GM19395 (cell line): ENCODE measurements at regions not wholly inside any gene's neighbourhood (a gene's known extent, or its start where the extent isn't known, plus 50 kb on each side); places are given as distances from the start of the nearest gene placed in this dataset.

Source experiments
- ATAC-seq: cut with Tn5 transposase; IDR thresholded peaks from one replicate; pipeline ENCODE4 v1.9.1; 2021; ENCODE audit warnings: mild to moderate bottlenecking, moderate library complexity; ENCODE audit not compliant: unreplicated experiment

DNA sequence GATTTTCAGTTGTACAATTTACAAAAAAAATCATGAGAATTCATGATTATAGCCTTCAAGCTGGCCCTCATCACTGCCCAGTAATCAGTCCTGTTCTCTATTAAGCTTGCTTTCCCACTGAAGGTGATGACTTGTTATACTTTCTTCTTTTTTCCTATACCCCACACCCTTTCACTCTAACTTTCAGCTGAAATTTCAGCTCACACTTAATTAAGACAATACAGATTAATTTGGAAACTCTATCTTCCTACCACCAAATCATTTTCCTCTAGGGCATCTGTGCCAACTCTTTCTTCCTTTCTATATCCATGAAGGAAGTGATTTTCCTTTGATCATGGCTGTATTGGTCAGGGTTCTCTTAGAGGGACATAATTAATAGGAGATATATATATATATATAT, 449.9 kb downstream of the CD109 start:
- no peak for ATAC-seq

DNA sequence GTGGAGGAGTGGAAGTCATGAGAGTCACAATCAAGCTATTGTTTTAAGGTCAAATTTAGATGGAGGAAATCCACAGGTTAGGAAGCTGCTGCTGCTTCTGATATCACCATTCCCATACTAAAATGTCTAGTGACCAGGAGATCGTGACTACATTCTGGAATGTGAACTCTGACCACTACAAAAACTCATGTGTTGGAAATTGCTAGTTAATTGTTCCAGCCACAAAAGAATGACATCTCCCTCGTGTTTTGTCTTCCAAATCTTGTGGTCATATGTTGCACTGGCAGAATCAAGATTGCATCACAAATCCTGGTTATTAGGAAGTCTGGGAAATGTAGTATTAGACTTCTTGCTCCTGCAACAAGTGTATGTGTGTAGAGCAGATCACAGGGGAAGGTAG, 441.9 kb downstream of the CD109 start:
- no peak for ATAC-seq

DNA sequence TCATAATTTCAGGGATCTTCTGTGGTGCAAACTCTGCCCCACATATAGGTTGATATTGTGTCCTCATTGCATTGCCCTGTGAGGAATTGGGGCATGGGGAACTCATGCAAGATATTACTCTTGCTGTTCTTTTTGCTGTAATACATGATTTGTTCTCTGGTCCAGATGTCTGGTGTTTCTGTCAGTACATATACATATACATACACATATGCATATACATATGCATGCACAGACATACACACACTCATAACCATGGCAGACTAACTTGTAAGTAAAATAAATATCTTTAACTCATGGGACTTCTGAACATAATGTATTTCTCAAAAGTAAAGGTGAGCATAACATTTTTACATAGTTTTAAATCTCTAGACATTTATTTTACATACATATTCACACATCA, 438.3 kb downstream of the CD109 start:
- no peak for ATAC-seq

DNA sequence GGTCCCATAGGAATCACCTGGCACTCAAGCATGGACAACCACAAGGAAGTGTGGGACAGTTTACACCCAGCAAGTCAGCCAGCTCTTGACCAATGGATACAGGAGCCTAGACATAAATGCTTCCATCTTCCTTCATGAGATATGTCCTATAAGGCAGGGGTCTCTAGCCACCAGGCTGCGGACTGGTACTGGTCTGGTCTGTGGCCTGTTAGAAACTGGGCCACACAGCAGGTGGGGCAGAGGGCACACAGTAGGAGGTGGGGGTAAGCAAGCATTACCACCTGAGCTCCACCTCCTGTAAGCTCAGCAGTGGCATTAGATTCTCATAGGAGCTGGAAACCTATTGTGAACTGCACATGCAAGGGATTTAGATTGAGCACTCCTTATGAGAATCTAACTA, 437.1 kb downstream of the CD109 start:
- ATAC-seq: no peak

DNA sequence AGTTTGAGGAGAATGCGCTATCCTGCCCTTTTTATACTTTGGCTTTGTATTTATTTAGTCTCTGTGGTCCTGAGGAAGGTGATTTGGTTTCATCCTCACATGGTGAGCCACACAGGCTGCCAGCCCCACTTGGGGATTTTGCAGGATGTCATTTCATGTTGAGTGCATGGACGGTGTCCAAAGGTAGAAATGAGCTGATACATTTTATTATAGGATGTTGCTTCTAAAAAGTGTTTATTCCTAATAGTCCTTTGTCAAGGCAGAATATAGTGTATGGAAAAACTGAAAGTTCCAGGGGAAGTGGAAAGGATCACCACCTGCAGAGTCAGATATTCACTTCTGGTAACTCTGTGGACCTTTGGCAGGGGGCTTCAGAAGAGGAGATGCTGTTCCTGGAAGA, 434.6 kb downstream of the CD109 start:
- no peak for ATAC-seq

DNA sequence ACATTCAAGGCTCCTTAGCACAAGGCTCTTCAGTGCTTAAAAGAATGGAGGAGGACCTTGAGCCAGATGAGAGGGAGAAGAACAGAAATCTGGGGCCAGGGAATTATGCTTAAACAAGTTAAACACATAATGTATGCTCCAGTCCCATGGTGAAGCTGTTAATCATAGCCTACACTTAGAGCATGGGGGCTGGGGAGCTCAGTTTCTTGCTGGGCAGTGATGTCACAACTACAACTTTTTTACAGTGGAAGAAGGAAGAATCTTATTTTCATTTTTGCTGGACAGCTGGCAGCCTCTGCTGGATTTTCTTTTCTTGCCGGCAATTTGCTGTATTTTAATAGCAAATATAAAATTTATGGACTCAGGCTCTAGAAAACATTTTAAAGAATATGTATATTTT, 432.5 kb downstream of the CD109 start:
- ATAC-seq: no peak

DNA sequence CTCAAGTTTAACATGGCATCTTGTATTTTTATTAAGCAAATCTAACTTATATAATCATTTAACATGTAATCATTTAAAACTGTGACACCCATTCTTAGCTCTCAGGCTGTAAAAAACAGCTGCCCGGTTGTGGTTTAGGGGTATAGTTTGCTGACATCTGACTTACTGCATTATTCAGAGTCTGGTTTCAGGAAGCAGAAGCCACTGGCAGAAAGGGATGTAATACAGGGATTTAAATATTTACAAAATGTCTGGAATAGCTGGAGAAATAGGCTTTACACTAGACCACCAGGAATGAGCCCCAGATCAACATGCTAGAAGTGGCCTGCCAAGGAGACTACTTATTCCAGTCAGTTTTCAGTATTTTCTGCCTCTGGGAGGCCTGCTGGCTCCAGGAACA, 421.1 kb downstream of the CD109 start:
- ATAC-seq: no peak

DNA sequence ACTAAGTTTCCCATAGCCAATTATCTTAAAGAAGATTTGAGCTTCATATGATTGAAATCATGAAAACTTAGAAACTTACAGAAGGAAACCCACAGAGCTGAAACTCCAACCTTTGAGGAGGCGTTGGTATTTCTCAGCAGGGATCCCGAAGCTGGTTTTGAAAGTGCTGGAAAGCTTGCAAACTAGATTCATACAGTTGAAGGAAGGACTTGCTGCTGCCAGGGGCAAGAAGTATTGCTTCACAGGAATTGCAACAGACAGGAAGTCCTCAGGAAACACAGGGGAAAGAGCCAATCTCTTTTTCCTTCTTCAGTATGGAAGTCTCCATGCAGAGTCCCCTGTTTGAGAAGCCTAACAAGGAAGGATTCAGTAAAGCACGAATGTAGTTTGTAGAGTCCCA, 419.7 kb downstream of the CD109 start:
- ATAC-seq: no peak

DNA sequence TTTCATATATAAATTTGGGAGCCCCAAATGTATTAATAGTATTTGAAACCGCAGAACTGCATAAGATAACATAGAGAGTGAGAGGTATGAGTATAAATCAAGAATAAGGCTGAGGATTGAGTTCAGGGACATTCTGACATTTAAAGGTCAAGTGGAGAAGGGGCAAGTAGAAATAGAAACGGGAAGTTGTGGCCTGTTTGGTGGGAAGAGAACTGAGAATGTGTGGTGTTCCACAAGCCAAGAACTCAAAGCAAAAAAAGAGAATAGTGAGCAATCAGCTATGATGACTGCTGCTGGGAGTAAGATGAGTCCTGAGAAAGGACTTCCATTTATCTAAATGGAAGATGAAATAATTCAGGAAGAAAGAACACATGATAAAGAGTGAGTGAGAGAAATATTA, 418.4 kb downstream of the CD109 start:
- no peak for ATAC-seq

DNA sequence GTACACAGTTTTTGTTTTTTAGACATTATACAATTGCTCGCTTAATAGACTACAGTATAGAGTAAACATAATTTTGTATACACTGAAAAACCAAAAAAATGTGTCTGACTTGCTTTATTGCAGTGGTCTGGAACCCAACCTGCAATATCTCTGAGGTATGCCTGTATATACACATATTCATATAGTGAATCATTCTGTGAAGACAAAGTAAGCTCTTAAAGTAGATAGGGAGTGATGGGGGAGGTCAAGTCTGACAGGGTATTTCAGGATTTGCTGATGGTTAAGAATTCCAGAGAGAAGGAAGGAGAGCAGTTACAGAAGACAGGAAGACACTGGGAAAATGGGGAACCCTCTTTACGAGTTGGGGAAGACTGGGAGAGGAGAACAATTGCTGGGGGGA, 417.9 kb downstream of the CD109 start:
- ATAC-seq: no peak

DNA sequence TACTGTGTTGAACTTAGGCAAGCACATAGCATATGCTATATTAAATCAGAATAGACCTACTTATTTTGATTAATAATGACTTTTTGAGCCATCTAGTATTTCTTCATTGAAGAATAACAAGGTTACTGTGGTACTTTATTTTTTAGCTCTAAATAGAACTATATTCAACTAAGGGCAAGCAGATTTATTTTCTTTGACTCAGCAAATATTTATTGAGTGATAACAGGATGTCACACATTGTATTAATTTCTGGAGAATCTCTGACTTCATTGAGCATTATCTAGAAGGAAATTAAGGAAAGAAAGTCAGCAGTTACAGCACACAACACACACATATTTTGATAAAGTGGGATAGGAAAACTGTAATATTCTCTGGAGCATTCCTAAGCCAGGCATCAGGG, 407.4 kb downstream of the CD109 start:
- no peak for ATAC-seq

DNA sequence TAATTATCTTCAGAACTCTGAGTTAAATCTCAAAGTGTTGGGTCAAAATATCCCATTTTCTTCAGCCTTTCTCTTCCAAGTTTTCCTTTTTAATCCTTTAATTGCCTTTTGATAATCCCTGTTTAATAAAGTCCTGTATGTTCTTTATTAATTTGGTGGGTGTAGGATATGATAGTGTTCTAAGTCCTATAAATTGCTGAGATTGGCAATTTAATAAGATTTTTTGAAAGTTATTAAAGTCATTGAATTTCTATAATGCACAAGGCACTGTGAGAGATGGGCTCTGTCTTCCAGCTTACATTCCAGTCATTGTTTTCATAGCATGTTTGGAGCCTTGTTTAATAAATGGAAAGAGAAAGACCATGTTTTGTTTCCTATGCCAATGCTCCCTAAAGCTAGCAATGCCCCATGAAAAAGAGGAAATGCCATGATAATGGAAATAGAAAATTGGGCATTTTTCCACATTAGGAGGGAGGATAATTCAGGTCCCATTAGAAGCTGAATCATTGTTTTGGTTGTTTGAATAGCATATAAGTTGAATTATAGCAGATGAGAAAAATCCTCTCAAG, 404.8 kb downstream of the CD109 start:
- ATAC-seq: no peak

DNA sequence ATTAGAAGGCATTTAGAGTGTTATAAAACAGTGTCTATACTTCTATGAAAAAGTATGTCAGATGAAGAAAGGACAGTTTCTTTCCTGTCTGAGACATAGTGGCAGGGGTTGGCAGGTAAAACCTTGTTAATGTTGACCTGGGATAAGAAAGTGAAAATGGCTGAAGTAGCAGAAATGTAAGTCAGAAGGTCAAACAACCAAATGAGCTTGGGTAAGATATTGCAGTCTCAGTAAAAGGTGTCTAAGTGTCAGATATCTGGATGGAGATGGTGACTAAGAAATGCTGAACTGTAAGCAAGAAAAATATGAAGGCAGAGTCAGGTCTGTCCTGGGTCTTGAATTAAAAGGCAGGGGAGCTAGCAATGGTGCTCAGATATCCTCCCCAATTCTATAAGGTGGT, 400.3 kb downstream of the CD109 start:
- no peak for ATAC-seq

DNA sequence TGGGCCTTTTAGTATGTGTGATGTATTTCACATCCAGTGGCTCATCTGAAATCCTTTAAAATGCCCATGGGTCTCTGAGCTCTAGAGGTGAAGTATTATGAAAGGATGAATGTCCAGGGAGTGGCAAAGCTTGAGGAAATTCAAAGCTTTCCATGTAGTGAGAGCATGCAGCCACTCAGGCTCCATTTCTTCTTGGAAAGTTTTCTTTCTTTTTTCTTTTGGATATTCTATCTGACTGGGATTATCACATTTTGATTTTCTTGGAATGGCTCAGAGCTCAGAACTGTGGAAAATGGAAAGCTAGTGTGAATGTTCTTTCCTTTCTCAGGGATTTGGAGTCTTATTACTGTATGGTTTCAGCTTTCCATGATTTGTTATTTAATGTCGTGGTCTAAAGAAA, 397.4 kb downstream of the CD109 start:
- no peak for ATAC-seq

DNA sequence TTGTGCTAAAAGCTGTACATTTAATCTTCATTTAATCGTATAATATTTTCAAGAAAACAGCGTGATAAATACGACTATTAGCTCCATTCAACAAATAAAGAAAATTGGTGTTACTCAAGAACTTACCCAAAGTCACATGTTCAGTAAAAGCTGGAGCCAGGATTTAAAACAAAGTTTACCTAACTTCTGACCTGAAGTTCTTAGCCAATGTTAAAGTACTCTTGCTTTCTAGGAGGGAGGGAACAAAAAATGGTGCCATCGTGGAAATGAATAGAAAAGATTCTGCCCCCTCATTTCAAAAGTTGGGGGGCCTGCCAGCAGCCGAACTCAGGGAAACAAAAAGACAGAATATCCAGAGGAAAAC, 395.8 kb downstream of the CD109 start:
- no peak for ATAC-seq

DNA sequence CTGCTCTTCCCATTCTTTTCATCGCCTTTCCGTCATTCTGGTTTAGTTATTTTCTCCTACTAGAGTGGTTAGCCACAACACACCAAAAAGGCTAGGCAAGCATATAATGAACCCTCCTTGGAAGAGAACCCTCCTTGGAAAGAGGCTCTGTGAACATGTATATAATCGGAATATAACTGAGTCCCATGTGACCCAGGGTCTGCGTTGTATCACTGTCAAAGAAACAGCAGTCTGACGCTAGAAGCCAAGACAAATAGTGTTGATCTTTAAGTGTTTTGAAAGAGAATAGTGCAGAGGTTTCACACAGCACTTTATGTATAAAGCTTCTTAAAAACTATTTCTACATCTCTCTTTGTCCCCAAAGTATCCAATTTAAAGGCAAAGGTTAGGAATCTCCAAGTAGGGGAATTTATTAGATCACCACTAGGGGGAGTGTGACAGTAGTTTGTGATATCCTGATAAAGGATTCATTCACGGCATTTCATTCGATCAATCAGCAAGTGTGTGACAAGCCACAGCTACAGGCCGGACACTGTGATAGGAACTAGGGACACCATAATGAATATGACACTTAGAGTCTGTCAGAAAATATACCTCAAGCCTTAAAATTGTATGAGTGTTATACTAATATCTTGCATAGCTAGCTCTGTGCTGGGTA, 395.3 kb downstream of the CD109 start:
- ATAC-seq: peak; percentile 62

DNA sequence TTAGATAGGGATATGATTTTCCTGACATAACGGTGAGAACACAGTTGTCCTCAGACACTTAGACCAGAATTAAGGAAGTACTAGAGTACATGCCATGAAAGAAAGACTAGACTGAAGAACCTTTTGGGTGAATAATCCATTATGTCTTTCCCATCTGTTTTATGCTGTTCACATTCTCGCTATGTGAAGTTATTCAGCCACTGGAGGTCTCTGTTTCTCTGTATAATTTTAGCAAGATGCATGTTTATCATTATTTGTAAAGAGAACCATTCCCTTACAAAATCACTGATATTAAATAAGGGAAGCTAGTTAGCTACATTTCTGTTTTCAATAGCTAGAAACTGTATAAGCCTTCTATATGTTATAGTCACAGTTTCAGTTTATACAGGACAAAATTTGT, 391.9 kb downstream of the CD109 start:
- ATAC-seq: no peak

DNA sequence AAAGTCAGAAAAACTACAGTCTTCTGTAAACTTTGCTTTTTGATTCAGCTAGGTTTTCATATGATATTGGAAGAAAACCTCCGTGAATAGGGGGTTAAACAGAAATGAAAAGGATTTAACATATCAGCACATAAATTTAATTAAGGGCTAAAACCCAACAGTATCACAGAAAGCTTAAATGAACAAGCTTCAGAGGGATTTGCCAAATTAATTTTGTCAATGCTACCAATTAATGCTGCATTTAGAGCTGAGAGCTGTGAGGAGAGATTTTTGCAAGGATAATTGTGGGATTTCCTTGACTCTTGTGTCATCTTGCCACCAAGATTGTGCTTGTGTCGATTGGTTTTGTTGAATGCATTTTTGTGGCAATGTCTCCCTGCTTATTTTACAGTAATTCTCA, 379.9 kb downstream of the CD109 start:
- no peak for ATAC-seq

DNA sequence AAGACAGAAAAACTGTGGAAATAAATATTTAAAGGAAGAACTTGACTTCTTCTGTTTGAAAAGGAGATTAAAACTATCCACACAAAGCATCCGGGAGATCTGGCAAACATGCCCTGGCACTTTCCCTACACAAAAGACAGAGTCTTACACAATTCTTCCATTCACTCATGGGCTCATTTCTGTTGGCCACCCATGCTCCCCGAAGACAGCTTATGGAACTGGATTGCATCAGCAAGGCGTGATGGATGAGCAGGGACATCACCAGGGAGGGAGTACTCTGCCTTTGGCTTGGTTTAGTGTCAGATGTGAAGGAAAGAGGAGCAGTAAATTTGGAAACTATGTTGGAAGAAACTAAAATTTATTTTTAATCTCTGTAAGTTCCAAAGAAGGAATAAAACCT, 379.3 kb downstream of the CD109 start:
- no peak for ATAC-seq

DNA sequence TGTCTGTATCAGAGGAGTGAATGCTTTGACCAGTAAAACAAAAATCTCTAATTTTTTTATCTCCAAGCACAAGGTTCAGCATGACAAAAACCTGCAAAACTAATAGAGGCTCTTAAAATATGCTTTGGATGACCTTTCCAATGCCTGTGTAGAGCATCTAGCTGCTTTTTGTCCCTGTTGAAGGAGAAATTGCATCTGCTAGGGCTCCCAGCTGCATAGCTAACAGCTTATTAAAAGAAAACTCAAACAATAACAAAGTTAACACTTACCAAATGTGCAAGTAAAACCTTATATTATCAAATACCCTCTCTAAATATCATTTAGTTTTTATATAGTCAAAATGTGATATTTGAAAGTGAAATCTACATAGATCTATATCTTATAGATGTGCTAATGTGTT, 378.6 kb downstream of the CD109 start:
- no peak for ATAC-seq

DNA sequence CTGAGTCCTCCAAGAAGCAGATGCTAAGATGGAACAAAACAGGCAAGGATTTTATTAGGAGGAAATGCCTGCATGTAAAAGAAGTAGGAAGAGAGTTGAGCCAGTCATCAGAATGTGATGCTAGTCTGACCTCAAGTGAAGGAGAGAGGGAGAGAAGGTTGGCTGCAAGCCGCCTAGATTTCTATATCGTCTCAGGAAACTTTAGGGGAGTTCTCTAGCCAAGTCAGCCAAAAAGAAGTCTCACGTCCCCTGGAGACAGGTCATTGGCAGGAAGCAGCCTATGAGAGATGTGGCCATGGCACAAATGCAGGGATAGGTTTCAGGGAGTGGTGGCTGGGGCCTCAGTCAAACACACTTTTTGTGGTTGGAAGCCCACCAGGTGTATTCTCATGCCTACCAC, 378.0 kb downstream of the CD109 start:
- ATAC-seq: no peak

DNA sequence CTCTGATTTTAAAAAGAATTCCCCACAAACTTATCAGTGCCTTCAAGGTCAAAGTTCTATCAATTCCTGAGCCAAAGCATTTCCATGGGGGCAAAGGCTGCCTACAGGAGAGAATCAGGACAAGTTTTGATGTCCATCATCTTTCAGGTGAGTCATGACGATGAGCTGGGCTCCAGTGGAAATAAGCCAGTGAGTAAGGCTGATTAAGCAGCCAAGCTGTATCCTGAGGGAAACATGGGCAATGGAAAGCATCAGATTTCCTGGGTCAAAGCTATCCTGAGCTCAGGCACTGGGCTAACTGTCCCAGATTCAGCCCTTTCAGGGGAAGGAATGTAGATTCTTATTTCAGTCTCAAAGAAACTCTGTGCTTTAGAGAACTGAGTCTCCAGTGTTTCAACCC, 377.4 kb downstream of the CD109 start:
- no peak for ATAC-seq

DNA sequence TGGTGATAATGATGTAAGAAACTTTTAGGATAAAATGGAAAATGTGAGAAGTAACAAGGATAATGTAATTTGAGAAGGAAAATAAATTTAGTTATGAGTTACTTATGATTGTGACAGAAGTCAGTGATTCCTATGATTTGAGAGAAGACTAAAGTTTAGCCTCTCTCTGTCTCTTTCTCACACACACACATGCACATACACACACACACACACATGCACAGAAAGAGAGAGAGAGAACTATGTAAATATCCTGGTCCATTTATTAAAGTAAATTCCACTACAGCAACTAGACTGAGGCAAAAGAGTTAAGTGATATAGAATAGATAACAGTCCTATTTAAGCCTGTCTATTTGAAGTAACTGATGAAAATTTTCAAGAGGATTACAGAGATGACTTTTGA, 375.2 kb downstream of the CD109 start:
- no peak for ATAC-seq
